Nephron (organoid): ENCODE measurements at regions not wholly inside any gene's neighbourhood (a gene's known extent, or its start where the extent isn't known, plus 50 kb on each side); places are given as distances from the start of the nearest gene placed in this dataset.
"Not testable (repeated sequence)": the region's sequence is repeated elsewhere in the genome, so short reads cannot be mapped to it uniquely, and the experiment has no call there.

Source experiments
- H3K27ac Mint-ChIP-seq, 3 experiments: 2 replicates each; pipeline ENCODE4 v1.8.0; 2020; ENCODE audit warnings: mixed read lengths in 3 of 3, mild to moderate bottlenecking in 2 of 3, moderate library complexity in 1 of 3
- H3K27me3 Mint-ChIP-seq: 2 replicates; pipeline ENCODE4 v1.8.0; 2021; ENCODE audit warnings: low read depth, mild to moderate bottlenecking, moderate library complexity, mixed read lengths
- H3K36me3 Mint-ChIP-seq: 2 replicates; pipeline ENCODE4 v1.8.0; 2020; ENCODE audit warnings: low read depth, mixed read lengths
- H3K4me1 Mint-ChIP-seq: 2 replicates; pipeline ENCODE4 v1.8.0; 2020; ENCODE audit warnings: mixed read lengths
- H3K4me3 Mint-ChIP-seq, 3 experiments: 2 replicates each; pipeline ENCODE4 v1.8.0; 2020; ENCODE audit warnings: mild to moderate bottlenecking in 3 of 3, mixed read lengths in 3 of 3, moderate library complexity in 2 of 3
- H3K9me3 Mint-ChIP-seq: 2 replicates; pipeline ENCODE4 v1.8.0; 2020; ENCODE audit warnings: mixed read lengths
- TF ChIP-seq, protein P1 (sequence below), 3 experiments: fragments of 200-600 bp; sonication (generic); IDR thresholded peaks; one replicate each; pipeline ENCODE4 v1.5.0; 2021; ENCODE audit warnings: antibody characterized with exemption in 3 of 3; ENCODE audit not compliant: unreplicated experiment in 3 of 3

DNA sequence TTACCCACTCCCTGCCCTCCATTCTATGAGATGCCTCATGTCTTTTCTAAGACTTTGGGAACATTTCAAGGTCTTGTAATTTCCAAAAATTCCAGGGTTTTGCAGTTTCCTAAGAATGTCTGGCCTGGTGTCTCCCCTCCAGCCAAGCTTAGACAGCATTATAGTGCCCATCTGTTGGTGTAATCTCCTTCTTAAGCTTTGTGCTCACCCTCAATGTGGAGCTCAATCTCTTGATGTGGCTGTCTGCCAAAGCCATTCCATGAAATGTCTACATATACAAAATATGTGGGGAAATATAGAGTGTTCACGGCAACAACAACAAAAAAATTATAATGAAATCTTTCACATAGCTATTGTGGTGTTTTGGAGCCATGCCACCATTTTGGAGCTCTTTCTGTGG, 558.4 kb downstream of the PIK3C3 start:
- Mint-ChIP-seq H3K36me3 (no peaks in the 10 kb centered on the region), H3K4me3 (no peak overlapping the region), H3K27me3 (no peaks in the 10 kb centered on the region), H3K4me1 (peaks cover 4% of the 10 kb centered on the region), H3K27ac (peak overlapping the region; percentile 48 to 86 (median 73)), H3K9me3 (peaks cover 2% of the 10 kb centered on the region)
- TF ChIP-seq, protein P1, sequence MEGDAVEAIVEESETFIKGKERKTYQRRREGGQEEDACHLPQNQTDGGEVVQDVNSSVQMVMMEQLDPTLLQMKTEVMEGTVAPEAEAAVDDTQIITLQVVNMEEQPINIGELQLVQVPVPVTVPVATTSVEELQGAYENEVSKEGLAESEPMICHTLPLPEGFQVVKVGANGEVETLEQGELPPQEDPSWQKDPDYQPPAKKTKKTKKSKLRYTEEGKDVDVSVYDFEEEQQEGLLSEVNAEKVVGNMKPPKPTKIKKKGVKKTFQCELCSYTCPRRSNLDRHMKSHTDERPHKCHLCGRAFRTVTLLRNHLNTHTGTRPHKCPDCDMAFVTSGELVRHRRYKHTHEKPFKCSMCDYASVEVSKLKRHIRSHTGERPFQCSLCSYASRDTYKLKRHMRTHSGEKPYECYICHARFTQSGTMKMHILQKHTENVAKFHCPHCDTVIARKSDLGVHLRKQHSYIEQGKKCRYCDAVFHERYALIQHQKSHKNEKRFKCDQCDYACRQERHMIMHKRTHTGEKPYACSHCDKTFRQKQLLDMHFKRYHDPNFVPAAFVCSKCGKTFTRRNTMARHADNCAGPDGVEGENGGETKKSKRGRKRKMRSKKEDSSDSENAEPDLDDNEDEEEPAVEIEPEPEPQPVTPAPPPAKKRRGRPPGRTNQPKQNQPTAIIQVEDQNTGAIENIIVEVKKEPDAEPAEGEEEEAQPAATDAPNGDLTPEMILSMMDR (IDR thresholded peaks at IDR 0.05; ENCODE audit: unreplicated experiment in 3 of 3), result no peak

DNA sequence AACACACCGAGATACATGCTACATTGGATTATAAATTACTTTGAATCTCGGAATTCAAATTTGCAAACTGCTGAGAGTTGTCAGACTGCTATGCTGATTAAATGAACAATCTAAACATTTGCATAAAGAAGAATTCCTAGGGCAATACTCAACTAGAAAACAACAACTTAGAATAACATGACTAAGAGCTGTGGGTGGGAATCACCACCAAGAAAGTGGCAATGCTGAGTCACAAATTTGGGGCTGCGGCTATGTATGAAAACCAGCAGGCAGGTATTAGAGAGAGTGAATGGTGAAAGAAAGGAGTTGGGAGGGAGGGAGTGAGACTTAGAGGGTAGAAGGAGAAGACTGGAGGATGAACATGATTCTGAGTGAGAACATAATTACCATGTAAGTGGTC, 559.5 kb downstream of the PIK3C3 start:
- H3K36me3 Mint-ChIP-seq, result no peaks in the 10 kb centered on the region
- TF ChIP-seq, protein P1 (IDR thresholded peaks at IDR 0.05; ENCODE audit: unreplicated experiment in 3 of 3), result no peak
- H3K4me3 Mint-ChIP-seq, result no peak overlapping the region
- no peaks in the 10 kb centered on the region for H3K27me3 Mint-ChIP-seq
- peaks cover 2% of the 10 kb centered on the region for H3K9me3 Mint-ChIP-seq
- no peak overlapping the region for H3K27ac Mint-ChIP-seq
- peaks cover 4% of the 10 kb centered on the region for H3K4me1 Mint-ChIP-seq

DNA sequence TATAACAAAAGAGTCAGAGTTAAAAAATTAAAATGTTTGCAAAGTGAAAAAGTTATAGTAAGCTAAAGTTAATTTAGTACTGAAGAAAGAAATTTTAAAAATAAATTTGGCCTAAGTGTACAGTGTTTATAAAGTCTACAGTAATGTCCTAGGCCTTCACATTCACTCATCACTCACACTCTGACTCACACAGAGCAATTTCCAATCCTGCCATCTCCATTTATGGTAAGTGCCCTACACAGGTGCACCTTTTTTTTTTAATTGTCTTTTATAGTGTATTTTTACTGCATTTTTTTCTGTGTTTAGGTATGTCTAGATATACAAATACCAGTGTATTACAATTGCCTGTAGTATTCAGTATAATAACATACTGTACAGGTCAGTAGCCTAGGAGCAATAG, 562.9 kb downstream of the PIK3C3 start:
- Mint-ChIP-seq H3K36me3 (no peaks in the 10 kb centered on the region), H3K27ac (no peak overlapping the region), H3K27me3 (no peaks in the 10 kb centered on the region), H3K4me1 (peaks cover 4% of the 10 kb centered on the region), H3K4me3 (no peak overlapping the region), H3K9me3 (peaks cover 2% of the 10 kb centered on the region)
- TF ChIP-seq, protein P1 (IDR thresholded peaks at IDR 0.05; ENCODE audit: unreplicated experiment in 3 of 3), result no peak

DNA sequence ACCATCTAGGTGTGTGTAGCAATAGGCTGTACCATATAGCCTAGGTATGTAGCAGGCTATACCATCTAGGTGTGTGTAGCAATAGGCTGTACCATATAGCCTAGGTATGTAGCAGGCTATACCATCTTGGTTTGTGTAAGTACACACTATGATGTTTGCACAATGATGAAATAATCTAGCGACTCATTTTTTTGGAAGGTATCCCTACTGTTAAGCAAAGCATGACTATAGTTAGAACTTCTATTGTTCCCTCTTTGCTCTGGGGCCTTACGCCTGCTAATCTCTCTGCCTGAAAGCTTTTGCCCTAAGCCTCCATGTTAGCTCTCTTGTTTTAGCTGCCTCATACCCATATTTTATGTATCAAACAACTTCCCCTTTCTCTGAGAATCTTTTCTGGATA, 563.3 kb downstream of the PIK3C3 start:
- not testable (repeated sequence) for H3K9me3 Mint-ChIP-seq, H3K27ac Mint-ChIP-seq, H3K27me3 Mint-ChIP-seq, H3K4me1 Mint-ChIP-seq, H3K4me3 Mint-ChIP-seq, H3K36me3 Mint-ChIP-seq

DNA sequence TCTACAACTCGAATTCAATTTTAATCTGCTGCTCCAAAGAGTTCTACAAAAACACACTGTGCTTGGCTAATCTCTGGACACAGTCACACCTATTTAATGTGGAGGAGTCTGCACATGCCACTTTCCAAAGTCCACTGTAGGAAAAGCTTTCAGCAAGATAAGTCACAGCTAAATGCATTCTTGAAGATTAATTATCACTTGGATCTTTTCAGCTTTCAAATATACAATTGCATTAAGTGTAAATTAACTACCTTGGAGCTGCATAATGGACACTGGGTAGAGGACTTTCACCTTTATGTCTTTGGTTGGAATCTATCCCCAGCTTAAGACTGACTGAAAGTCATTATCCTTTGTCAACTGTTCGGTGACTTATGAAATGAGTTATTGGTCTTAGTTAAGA, 565.1 kb downstream of the PIK3C3 start:
- Mint-ChIP-seq H3K4me1 (no peaks in the 10 kb centered on the region), H3K4me3 (no peak overlapping the region), H3K27me3 (no peaks in the 10 kb centered on the region), H3K9me3 (no peaks in the 10 kb centered on the region), H3K27ac (peak overlapping the region in 1 of 3 experiments; percentile 87), H3K36me3 (no peaks in the 10 kb centered on the region)
- TF ChIP-seq, protein P1 (IDR thresholded peaks at IDR 0.05; ENCODE audit: unreplicated experiment in 3 of 3), result no peak

DNA sequence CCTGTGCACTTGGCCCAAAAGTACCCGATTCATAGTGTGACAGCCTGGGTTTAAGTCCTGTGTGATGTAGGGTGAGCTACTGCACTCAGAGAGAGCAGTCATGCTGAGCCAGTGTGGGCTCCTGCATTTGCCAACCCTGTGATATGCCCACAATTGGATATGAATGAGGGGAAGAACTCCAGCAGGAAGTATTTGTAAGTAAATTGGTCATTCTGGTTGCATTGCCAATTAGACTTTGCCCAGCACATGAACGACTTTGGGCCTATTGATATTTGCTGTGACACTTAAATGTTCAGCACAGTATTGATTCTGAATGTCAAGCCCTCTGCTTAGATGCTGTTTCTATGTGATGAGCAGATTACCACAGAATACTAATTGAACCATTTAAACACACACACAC, 570.9 kb downstream of the PIK3C3 start:
- TF ChIP-seq, protein P1 (IDR thresholded peaks at IDR 0.05; ENCODE audit: unreplicated experiment in 3 of 3), result no peak
- Mint-ChIP-seq H3K4me3 (no peak overlapping the region), H3K36me3 (no peaks in the 10 kb centered on the region), H3K4me1 (peaks cover 20% of the 10 kb centered on the region), H3K27me3 (peaks cover 4% of the 10 kb centered on the region), H3K9me3 (no peaks in the 10 kb centered on the region), H3K27ac (no peak overlapping the region)
